ENCODE measurements at regions not wholly inside any gene's neighbourhood (a gene's known extent, or its start where the extent isn't known, plus 50 kb on each side); places are given as distances from the start of the nearest gene placed in this dataset.

- 60% methylated on average over 2 of the region's 2 CpGs for WGBS
- intact Hi-C loops (cut with DNase I): no loop called here
- no peak overlapping the region for H3K4me3 ChIP-seq
Observed at GRCh38 chr11:121367844-121368225, 75.3 kb downstream of the SC5D start.

GRCh38 chr11:121368364-121369240 lies 76.0 kb downstream of the SC5D start:
- Histone ChIP-seq H3K27me3 (no peaks in the 10 kb centered on the region), H3K27ac (replicated peaks in 1 of 4) (no peak overlapping the region), H3K9me3 (no peaks in the 10 kb centered on the region), H3K36me3 (no peaks in the 10 kb centered on the region), H3K4me1 (peaks cover 0 to 15% (median 7%) of the 10 kb centered on the region in 4 donors), H3K4me3 (no peak overlapping the region)
- no peak for DNase-seq (ENCODE audit: extremely low spot score)
- 71% methylated on average over 8 of the region's 8 CpGs for WGBS
- no peak for TF ChIP-seq POLR2A (IDR thresholded peaks at IDR 0.05; ENCODE audit: low read depth)
- TF ChIP-seq CTCF (IDR thresholded peaks at IDR 0.05): no peak
- no peak for TF ChIP-seq EP300 (IDR thresholded peaks at IDR 0.05)
- no peak for TF ChIP-seq POLR2AphosphoS5 (IDR thresholded peaks at IDR 0.05)
- intact Hi-C loops (cut with DNase I): no loop called here

More at GRCh38 chr11:121367844-121368225, 75.3 kb downstream of the SC5D start:
- no peak overlapping the region for H3K27ac ChIP-seq (replicated peaks in 1 of 4)
- DNase-seq (ENCODE audit: extremely low spot score): no peak
- H3K36me3 ChIP-seq: no peaks in the 10 kb centered on the region
- no peak for TF ChIP-seq CTCF (IDR thresholded peaks at IDR 0.05)
- TF ChIP-seq POLR2A (IDR thresholded peaks at IDR 0.05; ENCODE audit: low read depth): no peak
- no peak for TF ChIP-seq EP300 (IDR thresholded peaks at IDR 0.05)
- TF ChIP-seq POLR2AphosphoS5 (IDR thresholded peaks at IDR 0.05): no peak
- H3K9me3 ChIP-seq: no peaks in the 10 kb centered on the region
- no peaks in the 10 kb centered on the region for H3K27me3 ChIP-seq
- peaks cover 0 to 15% (median 7%) of the 10 kb centered on the region in 4 donors for H3K4me1 ChIP-seq

GRCh38 chr11:121369366-121369765 lies 76.8 kb downstream of the SC5D start:
- no peak for DNase-seq (ENCODE audit: extremely low spot score)
- Histone ChIP-seq H3K4me1 (peaks cover 0 to 15% (median 7%) of the 10 kb centered on the region in 4 donors), H3K27ac (replicated peaks in 1 of 4) (no peak overlapping the region), H3K9me3 (no peaks in the 10 kb centered on the region), H3K36me3 (no peaks in the 10 kb centered on the region), H3K4me3 (no peak overlapping the region), H3K27me3 (no peaks in the 10 kb centered on the region)
- intact Hi-C loops (cut with DNase I): no loop called here
- WGBS: 77% methylated on average over 3 of the region's 3 CpGs
- TF ChIP-seq EP300 (IDR thresholded peaks at IDR 0.05) (no peak), POLR2AphosphoS5 (IDR thresholded peaks at IDR 0.05) (no peak), CTCF (IDR thresholded peaks at IDR 0.05) (no peak), POLR2A (IDR thresholded peaks at IDR 0.05; ENCODE audit: low read depth) (no peak)

GRCh38 chr11:121372028-121372427 lies 79.5 kb downstream of the SC5D start:
- Histone ChIP-seq H3K9me3 (no peaks in the 10 kb centered on the region), H3K4me3 (no peak overlapping the region), H3K4me1 (peaks cover 0 to 10% (median 4%) of the 10 kb centered on the region in 4 donors), H3K36me3 (no peaks in the 10 kb centered on the region), H3K27ac (replicated peaks in 1 of 4) (no peak overlapping the region), H3K27me3 (no peaks in the 10 kb centered on the region)
- intact Hi-C loops (cut with DNase I): no loop called here
- no peak for DNase-seq (ENCODE audit: extremely low spot score)
- 85% methylated on average over 2 of the region's 2 CpGs for WGBS
- TF ChIP-seq CTCF (IDR thresholded peaks at IDR 0.05): no peak
- TF ChIP-seq POLR2AphosphoS5 (IDR thresholded peaks at IDR 0.05): no peak
- TF ChIP-seq POLR2A (IDR thresholded peaks at IDR 0.05; ENCODE audit: low read depth): no peak
- TF ChIP-seq EP300 (IDR thresholded peaks at IDR 0.05): no peak
